Left forelimb (tissue), 1 donor: ENCODE measurements at regions not wholly inside any gene's neighbourhood (a gene's known extent, or its start where the extent isn't known, plus 50 kb on each side); places are given as distances from the start of the nearest gene placed in this dataset.
"Not testable (repeated sequence)": the region's sequence is repeated elsewhere in the genome, so short reads cannot be mapped to it uniquely, and the experiment has no call there.

ENCODE experiments used
- DNase-seq: peaks from one replicate; pipeline ENCODE4 v3.0.0-alpha.2; 2018; ENCODE audit warnings: low spot score

DNA sequence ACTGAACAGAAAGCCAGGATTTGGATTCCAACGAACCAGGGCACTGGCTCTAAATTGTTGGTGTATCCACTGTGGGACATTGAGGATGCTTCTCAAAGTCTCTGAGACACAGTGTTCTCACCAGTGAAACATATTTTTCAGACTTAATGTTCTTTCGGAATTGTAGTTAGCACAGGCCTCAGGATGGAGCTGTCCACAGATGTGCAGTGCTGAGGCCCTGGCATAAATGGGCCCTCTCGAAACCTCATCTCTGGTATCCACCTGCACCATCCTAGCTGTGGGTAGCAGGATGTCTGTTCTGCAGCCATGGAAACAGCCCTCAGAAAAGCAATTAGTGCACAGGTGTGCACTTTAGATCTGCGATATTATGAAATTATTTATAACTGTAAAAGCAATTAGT, 656.8 kb downstream of the TBC1D22A start:
- no peak for DNase-seq

DNA sequence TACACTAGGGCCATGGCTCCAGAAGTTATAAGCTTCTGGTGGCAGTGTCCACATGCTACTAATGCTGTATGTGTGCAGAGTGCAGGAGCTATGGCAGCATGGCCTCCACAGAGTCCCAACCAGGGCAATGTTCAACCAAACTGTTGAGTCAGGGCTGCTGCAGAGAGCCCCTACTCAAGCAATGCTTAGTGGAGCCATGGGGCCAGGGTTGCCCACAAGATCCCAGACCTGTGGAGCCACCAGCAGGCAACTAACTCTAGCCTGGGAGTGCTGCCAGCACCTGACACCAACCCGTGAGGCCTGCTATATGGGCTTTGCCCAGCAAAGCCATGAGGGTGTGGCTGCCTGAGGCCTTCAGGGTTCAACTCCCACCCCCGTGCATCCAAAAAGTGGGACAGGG, 655.2 kb downstream of the TBC1D22A start:
- DNase-seq: no peak

DNA sequence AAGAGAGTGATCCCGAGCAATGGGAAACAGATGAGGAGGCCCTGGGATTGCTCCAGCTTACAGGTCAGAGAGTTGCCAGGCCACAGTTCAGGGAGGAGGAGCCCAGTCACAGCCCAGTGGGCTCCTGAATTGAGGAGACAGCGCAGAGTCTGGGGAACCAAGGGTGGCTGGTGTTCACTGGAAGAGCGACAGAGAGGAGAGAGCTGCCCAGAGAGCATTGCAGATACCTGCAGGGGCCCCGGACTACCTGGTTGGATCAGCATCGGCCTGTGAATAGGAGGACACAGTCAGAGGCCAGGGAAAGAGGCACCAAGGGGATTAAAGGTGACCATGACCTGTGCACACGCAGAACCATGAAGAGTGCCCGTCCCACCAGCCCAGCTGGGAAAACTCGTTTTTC, 648.6 kb downstream of the TBC1D22A start:
- DNase-seq: peak; percentile 14

DNA sequence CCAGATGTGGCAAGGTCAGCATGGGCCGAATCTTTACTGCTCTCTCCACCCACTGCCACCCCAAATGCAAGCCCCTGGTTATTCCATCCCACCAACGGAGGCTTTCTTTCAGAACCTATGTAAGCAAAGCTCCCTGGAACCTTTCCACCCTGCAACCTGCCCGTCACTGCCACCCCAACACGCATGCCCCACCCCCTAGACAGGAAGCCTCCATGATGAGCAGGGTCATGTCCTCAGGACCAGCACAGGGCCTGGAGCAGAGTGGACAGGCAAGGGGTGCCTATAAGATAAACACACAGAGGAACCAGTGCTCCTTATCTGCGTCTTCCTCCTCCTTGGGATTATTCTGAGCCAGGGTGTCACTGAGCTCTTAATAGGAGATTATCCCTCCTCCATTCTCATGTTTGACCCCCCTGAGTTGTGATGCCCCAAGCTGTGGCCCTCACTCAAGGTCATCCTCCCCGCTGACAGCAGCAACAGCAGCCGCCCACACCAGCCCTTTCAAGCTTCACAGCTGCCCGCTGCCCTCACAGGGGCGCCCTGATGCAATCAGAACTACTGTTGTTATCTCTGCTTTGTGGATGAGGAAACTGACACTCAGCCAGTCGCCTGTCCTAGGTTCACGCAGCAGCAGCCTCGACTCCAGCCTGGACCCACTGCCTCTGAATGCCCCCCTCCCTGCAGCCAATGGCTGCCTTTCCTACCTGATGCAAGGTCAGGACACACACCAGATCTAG, 647.3 kb downstream of the TBC1D22A start:
- peak; percentile 53 for DNase-seq

DNA sequence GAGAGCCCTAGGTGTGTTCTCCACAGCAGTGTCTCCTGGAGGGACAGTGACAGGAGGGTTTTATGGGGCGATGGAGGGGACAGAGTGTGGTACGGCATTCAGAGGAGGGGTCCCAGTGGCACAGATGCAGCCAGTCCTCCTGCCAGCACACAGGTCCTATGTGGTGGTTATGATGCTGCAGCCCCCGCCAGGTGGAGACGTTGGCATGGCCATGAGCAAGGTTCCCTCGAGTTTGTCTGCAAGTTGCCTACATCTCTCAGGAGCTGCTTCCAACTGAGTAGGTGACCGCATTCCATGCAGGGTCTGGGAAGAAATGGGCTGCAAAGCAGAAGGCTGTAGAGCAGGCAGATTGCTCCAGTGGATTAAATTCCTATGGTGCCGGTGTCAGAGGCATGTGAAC, 646.0 kb downstream of the TBC1D22A start:
- peak; percentile 11 for DNase-seq

DNA sequence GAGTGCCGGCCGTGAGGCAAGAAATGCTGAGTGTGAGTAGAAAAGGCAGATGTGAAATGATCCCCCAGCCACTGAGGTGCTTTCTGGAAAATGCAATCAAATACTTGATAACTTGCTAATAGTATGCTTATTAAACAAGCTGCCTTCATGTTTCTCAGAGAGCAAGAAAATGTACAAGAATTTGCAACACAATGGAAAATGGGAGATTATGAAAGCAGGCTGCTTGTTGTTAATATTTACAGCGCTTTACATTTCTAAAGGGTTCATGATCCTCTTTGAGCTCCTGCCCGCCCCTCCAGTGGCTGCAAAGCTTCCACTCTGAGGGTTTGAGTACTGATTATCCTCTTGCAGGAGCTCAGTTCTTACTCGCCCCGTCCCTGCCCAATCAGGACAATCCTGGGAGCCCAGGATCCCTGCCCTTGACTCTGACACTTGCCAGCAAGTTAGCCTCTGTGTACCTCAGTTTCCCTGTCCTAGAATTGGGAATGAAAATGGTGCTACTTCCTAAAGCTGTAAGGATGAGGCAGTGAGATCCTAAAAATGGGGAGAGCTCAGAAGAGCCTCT, 645.1 kb downstream of the TBC1D22A start:
- DNase-seq: peak; percentile 23

DNA sequence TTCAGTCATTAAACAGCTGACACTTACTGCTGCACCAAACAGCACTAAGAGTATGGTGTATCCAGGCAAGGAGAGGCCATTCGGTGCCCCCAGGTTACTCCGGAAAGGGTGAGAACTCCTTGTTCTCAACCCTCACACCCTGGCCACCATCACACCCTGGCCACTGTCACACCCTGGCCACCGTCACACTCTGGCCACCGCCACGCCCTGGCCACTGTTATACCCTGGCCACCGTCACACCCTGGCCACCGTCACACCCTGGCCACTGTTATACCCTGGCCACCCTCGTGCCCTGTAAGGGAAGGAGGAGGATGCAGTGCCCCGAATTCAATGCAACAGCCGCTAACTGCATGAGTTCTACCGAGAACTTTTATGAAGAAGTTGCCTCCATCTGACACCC, 644.4 kb downstream of the TBC1D22A start:
- peak; percentile 31 for DNase-seq

DNA sequence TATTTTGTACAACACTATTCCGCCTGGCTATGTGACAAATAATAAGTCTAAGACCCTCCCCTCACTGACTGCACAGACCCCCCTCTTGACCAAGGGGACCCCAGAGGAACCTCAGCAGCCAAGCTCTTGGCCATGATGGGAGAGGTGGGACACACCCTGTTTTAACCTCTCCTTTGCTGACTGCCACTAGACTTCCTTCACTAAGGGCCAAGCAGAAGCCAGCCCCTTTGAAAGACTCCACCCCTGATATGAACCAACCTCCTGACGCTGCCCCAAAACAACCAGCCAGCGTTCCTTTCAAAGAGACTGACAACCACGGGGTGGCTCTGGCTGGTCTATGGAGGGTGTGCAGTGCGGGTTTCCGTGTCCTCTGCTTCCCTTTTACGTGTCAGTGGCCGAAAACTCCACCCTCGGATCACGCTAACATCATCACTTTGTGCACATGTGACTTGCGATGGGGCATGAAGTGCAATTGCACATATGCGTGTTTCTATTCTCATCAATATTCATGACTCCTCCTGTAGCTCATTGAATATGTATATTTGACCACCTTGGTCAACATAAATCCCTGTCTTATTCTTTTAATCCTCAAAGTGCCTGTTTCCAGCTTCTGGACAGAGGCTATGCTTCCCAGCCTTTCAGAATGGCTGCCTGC, 643.9 kb downstream of the TBC1D22A start:
- DNase-seq: peak; percentile 20

DNA sequence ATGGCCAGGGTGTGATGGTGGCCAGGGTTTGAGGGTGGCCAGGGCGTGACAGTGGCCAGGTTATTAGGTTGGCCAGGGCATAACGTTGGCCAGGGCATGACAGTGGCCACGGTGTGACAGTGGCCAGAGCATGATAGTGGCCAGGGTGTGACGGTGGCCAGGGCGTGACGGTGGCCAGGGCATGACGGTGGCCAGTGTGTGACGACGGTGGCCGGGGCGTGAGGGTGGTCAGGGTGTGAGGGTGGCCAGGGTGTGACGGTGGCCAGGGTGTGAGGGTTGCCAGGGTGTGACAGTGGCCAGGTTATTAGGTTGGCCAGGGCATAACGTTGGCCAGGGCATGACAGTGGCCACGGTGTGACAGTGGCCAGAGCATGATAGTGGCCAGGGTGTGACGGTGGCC, 642.8 kb downstream of the TBC1D22A start:
- DNase-seq: peak; percentile 36

DNA sequence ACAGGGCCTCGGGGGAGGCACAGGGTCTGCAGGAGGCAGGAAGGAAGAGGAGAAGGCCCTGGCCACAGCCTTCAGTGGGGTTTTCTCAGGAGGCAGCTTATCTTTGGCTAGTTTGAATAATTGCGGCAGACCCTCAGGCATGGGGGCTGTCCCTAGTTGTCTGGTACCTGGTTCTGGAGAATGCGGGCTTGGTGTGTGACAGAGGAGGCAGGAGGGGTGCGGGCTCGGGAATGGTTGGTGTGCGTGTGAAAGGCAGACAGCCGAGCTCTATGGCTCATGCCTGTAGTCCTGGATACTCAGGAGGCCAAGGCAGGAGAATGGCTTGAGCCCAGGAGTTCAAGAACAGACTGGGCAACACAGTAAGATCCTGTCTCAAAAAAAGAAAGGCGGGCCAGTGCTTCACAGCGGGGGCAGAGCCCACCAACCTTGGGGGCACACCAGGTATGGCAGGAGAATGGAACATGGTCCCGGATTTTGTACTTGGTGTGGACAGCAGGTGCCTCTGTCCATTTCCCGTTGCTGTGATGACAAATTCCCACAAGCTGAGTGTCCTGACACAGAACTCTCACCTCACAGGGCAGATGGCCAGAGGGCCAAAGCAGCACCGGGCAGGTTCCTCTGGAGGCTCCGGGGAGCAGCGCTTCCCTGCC, 640.6 kb downstream of the TBC1D22A start:
- DNase-seq: peak; percentile 36

DNA sequence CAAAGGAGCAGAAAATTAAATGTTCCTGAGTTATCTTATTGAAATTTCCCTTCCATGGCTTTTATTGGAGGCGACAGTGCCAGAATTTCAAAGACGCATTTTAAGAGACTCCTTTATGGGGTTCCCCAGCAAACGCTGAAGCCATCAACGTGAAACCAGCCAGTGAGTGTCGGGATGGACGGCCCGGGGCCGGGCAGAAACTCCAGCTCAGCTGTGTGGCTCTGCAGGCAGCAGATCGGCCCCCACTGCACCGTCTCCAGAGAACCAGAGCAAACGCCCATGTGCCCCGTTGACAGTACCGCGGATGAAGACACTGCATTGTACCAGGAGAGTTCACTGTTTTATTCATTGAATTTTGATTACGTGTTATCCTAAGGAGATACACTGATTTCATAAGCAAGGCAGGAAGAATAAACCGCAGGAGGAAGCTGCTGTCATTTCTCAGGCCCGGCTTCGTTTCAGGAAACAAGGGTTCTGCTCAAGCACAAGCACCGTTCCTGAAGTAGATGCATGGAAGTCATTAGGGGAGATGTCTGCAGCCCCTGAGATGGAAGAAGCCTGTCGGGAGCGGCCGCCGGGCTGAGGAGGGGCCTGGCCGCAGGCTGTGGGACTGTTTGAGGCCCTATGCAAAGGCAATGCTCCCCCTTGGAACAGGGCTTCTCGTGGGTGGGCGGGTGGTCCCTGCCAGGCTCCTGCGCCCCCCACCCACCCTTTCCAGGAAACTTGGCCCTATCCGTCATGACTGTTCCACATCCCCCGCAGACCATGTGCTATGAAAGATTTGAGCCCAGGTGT, 639.7 kb downstream of the TBC1D22A start:
- DNase-seq: no peak

DNA sequence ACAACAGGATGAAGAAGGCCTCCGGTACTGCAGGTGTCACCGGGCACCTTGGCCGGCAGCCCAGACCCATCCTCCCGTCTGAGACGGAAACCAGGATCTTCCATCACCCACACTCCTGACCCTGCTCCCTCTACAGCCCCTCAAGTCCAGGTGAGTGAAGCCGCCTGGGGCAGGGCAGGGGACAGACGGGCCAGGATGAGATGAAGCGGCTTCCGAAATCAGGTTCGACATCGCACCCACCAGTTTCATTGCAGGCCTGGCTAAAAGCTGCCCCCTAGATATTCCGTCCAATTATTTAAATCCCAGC, 639.1 kb downstream of the TBC1D22A start:
- DNase-seq: no peak

DNA sequence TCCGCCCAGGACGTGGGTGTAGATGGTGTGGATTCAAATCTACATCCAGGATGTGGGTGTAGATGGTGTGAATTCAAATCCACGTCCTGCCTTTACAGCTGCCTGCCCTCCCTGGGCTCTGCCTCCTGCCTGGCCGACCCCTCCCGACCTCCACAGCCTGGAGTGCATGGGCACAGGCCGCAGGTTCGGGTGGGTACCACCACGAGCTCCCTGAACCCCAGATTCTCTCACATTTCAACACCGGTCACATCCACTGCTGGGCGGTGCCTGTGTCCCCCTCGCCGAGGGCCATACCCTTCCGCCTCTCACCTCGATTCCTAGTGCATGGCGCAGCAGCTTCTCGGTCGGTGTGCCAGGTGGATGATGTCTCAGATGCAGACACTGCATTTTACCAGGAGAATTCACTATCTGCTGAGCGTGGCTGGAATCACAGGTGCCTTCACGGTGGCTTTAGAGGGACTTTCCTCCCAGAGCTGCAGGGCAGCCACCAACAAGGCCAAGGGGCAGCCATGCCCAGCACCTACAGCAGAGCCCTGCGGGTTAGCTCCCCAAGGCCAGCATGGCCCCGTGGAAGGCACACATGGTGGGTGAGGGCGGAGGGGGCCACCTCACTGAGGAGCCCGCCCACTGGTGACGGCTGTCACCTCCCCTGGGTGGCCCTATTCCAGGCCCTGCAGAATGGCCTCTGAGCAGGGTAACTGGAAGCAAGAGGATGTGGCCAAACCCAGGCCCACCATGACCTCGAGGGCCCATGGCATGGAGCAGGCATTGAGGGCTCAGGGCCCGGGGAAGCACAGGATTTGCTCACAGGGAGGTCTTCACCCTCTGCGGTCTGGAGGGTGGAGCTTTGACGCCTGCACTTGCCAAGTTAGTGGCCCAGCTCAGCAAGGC, 638.5 kb downstream of the TBC1D22A start:
- DNase-seq: no peak

DNA sequence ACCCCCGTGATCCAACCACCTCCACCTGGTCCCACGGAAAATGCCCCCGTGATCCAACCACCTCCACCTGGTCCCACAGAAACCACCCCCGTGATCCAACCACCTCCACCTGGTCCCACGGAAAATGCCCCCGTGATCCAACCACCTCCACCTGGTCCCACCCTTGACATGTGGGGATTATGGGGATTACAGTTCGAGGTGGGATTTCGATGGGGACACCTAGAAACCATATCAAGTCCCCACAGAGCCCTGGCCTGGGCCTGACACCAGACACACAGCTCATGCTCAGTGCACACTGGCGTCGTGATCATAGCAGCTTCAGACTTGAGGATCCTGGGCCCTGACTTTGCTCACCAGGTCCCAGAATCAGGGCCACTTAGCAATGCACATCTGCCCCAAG, 637.7 kb downstream of the TBC1D22A start:
- not testable (repeated sequence) for DNase-seq

DNA sequence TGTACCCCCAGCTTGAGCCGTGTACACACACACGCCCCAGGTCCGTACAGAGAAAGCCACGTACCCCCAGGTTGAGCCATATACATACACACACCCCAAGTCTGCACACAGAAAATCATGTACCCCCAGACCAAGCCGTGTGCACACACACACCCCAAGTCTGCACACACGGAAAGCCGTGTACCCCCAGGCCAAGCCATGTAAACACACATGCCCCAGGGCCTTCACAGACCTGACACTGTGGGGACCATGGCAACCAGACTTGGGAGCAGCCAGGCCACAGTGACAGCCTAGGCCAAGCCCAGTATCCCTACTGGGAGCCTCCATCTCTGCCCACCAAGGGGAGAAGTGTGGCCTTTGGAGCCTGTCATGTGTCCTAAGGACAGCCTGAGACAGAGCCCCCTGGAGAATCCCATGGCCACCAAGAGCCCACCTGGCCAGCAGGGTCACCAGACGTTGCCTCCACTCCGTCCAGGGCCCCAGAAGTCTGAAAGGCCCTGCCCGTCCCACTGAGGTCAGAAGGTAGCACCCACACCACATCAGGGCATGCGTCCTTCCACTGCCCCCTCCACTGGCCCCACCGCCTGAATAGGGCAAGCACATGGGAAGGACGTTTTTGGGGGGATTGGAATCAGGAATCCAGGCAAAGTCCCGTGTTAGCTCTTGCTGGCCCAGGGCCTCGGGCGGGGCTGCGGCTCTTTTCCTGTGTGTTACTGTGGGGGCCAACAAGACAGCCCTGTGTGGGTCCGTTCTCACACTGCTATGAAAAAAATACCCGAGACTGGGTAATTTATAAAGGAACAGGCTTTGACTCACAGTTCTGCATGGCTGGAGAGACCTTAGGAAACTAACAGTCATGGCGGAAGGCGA, 636.7 kb downstream of the TBC1D22A start:
- DNase-seq: no peak

DNA sequence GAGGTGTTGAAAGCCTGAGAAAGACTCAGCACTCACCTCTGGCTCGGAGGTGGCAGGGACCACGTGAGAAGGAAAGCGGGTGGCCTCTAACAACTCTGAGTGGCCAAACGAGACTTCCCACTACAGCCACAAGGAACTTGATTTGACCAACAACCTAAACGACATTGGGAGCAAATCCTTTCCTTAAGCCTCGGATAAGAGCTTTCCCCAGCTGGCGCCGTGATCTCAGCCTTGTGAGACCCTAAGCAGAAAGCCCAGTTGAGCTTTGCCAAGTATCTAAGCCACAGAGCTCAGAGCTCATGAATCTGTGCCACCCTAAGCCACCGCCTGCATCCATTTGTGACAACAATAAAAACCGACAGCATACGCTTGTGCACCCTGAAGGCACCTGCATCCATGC, 636.0 kb downstream of the TBC1D22A start:
- DNase-seq: no peak

DNA sequence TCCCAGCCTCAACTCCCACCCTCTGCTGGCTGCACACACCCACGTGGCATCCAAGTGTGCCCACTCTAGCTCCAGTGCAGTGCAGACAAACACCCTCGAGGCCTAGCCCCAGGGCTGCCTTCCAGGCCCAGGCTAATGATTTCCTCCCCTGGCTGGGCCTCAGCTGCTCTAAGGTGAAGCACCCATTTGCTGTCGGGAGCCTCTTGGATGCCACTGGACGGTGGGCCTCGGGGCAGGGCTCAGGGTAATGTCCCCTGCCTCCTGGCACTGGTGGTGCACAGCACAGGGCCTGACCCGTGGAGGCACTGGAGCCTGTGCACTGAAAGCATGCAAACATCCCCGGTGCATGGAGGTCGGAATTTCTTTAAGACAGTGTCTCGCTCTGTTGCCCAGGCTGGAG, 635.2 kb downstream of the TBC1D22A start:
- no peak for DNase-seq

DNA sequence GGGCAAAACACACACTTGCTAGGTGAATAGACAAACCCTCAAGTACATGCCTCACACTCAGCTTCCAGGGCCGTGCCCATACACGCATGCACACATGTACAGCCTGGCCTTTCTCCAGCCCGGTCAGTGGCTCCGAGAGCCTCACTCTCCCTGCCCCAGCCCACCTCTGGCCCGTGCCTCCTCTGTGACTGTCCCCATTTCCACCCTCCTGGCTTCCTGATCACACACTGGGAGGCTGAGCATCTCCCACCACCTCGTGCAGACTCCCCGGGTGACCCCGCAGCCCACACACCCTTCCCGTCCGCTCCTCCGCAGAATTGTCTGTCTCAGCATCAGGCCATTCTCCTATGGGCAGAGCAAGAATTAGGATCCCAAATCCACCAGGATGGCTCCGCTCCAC, 634.1 kb downstream of the TBC1D22A start:
- no peak for DNase-seq

DNA sequence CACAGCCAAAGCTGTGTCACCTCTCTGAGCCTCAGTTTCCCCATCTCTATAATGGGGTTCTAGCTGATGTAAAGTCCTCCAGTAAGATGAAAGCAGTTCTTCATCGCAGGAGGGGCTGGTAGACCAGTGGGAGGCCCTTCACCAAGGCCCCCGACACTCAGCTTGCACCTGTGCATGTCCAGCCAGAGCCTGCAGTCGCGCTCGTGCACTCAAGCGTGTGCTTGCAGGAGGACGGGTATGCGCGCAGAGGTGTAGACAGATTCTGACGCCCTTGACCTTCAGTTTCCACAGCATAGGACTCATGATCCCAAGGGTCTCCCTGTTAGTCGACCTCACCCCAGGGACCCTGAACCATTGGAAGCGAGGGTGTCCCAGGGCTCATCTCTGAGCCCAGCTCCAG, 633.7 kb downstream of the TBC1D22A start:
- DNase-seq: no peak

DNA sequence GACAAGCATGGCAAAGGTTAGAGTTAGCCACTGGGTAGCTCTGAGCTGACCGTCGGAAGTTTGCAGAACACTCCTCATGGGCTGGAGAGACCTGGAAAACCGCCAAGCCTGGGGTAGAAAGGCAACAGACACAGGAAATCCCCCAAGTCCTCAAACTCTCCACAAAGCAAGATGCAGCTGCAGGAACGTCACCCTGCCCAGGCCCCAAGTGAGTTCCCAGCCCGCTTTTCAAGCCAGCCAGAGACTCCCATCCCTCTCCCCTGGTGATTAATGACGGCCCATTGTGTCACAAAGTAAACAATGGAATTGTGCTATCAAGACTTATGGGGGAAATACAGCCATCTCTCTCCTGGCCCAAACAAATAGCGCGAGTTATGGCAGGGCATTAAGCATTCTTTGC, 633.0 kb downstream of the TBC1D22A start:
- DNase-seq: no peak
